Sigmoid colon (tissue), 6 donors: ENCODE measurements at regions not wholly inside any gene's neighbourhood (a gene's known extent, or its start where the extent isn't known, plus 50 kb on each side); places are given as distances from the start of the nearest gene placed in this dataset.

Experiments used
- DNase-seq: peaks from one replicate; pipeline ENCODE4 v3.0.0-alpha.2; 2019
- H3K27ac ChIP-seq, 4 donors: fragments of 200-600 bp; sonication (generic); one replicate each; pipeline ENCODE4 v1.5.1; 2016 to 2019; ENCODE audit warnings: mild to moderate bottlenecking in 1 of 4
- H3K27me3 ChIP-seq, 3 donors: fragments of 200-600 bp; sonication (generic); one replicate each; pipeline ENCODE4 v1.5.1; 2019; ENCODE audit warnings: mild to moderate bottlenecking in 1 of 3
- H3K36me3 ChIP-seq, 4 donors: fragments of 200-600 bp; sonication (generic); one replicate each; pipeline ENCODE4 v1.5.1; 2016 to 2019
- H3K4me1 ChIP-seq, 4 donors: fragments of 200-600 bp; sonication (generic); one replicate each; pipeline ENCODE4 v1.5.1; 2017 to 2019
- H3K4me3 ChIP-seq, 4 donors: fragments of 200-600 bp; sonication (generic); one replicate each; pipeline ENCODE4 v1.5.1; 2017 to 2019; ENCODE audit warnings: mild to moderate bottlenecking in 2 of 4, moderate library complexity in 1 of 4
- H3K9me3 ChIP-seq, 4 donors: fragments of 200-600 bp in 3 of 4; sonication (generic) in 3 of 4; one replicate each; pipeline versions ENCODE4 v1.5.1 to v1.6.1; 2013 to 2019
- EP300 ChIP-seq, 4 donors: sonication (generic); formaldehyde crosslinking; IDR thresholded peaks; one replicate each; pipeline ENCODE4 v1.6.1; 2017; ENCODE audit warnings: antibody characterized with exemption in 4 of 4
- POLR2A ChIP-seq, 2 donors: fragments of 450-650 bp; IDR thresholded peaks; one replicate each; pipeline ENCODE4 v1.6.1; 2016; ENCODE audit warnings: antibody characterized with exemption in 2 of 2, mild to moderate bottlenecking in 2 of 2, moderate library complexity in 2 of 2
- POLR2AphosphoS5 ChIP-seq, 4 donors: sonication (generic); formaldehyde crosslinking; IDR thresholded peaks; one replicate each; pipeline ENCODE4 v1.6.1; 2017; ENCODE audit warnings: antibody characterized with exemption in 4 of 4
- WGBS, 2 donors: extraction: QIAGEN DNeasy Blood & Tissue Kit; methylation state at CpG; one replicate each; pipeline ENCODE4 v1.1.7; 2013; 5-methylcytosine and 5-hydroxymethylcytosine counted together
- intact Hi-C: fragments of 100-400 bp; cut with DNase I; formaldehyde crosslinking; loops from one replicate; pipeline ENCODE4 v1.15.1; 2023
- TF ChIP-seq, protein P1 (sequence below), 4 experiments: fragments of 450-650 bp in 3 of 4; fragments of 200-600 bp in 1 of 4; IDR thresholded peaks; one replicate each; pipeline ENCODE4 v1.5.1; 2016 to 2019; ENCODE audit warnings: antibody characterized with exemption in 4 of 4, mild to moderate bottlenecking in 3 of 4, moderate library complexity in 2 of 4
- donor health status: healthy with polysubstance abuse.
- donor health status: healthy.

DNA sequence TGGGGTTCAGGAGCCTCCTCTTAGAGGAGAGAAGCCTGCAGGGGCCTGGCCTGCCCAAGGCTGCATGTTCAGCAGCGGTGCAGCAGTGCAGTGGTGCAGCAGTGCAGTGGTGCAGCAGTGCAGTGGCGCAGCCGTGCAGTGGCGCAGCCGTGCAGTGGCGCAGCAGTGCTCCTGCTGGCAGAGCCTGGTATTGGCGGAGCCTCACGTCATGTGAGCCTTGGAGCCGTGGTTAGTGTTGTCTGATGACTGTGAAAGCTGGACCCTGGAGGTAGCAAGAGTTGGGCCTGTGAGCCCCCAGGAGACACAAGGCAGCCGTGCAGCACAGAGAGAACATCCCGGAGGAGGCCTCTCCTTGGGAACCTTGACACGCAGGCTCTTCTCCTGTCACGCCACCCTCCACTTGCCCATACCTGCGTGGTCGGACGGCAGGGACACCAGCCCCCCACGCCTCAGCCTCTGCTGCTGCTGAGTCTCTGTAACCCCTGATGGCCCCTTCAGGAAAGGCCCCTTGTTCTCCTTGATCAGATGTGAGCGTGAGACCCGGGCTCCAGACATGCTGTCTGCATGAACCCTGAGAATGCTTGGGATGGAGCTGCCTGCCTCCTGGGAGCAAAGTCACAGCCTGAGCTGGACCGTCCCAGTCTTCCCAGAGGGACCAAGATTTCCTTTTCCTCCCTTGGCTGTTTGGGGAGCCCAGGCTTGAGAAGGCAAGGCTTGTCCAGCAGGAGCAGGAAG is 193.7 kb downstream of the KIF26A start:
- H3K9me3 ChIP-seq = peaks cover 0 to 10% (median 4%) of the 10 kb centered on the region in 4 donors
- H3K36me3 ChIP-seq = no peaks in the 10 kb centered on the region
- intact Hi-C loops = no loop called here
- H3K27ac ChIP-seq = no peak overlapping the region
- 93% methylated on average over 20 of the region's 20 CpGs for WGBS, 2 donors
- DNase-seq = no peak
- no peak overlapping the region for H3K4me3 ChIP-seq
- peaks cover 0 to 5% (median 0%) of the 10 kb centered on the region in 3 donors for H3K27me3 ChIP-seq
- no peaks in the 10 kb centered on the region for H3K4me1 ChIP-seq
- TF ChIP-seq POLR2AphosphoS5 (IDR thresholded peaks at IDR 0.05) = no peak
- TF ChIP-seq EP300 (IDR thresholded peaks at IDR 0.05) = no peak
- TF ChIP-seq, protein P1, sequence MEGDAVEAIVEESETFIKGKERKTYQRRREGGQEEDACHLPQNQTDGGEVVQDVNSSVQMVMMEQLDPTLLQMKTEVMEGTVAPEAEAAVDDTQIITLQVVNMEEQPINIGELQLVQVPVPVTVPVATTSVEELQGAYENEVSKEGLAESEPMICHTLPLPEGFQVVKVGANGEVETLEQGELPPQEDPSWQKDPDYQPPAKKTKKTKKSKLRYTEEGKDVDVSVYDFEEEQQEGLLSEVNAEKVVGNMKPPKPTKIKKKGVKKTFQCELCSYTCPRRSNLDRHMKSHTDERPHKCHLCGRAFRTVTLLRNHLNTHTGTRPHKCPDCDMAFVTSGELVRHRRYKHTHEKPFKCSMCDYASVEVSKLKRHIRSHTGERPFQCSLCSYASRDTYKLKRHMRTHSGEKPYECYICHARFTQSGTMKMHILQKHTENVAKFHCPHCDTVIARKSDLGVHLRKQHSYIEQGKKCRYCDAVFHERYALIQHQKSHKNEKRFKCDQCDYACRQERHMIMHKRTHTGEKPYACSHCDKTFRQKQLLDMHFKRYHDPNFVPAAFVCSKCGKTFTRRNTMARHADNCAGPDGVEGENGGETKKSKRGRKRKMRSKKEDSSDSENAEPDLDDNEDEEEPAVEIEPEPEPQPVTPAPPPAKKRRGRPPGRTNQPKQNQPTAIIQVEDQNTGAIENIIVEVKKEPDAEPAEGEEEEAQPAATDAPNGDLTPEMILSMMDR (IDR thresholded peaks at IDR 0.05) = no peak
- no peak for TF ChIP-seq POLR2A (IDR thresholded peaks at IDR 0.05)

DNA sequence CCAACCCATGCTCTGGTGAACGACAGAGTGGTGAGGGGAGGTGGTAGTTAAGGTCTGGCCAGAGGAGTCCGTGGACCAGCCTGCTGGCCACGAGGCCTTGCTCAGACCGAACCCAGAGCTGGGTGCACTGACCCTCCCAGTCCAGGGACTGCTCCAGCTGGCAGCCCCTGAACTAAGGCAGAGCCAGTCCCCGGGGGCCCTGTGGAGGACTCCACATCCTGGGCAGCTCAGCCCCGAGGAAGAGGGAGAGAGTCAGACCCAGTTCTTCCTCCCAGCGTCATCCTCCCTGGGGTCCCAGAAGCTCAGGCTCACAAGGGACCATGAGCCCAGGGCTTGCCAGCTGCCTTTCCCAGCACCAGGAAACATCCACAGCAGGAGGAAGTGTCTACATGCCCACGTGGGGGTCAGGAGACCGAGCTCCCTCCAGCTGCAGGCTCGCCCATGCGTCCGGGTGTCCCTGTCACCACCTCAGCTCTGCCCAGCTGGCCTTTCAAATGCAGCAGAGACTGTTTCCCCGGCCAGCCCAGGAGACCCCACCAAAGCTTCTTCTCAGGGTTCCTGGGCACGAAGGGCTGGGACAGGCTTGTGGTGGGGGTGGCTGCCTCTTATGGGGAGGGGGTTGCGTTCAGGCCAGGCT is 194.4 kb downstream of the KIF26A start:
- intact Hi-C loops = no loop called here
- TF ChIP-seq POLR2A (IDR thresholded peaks at IDR 0.05) (no peak), POLR2AphosphoS5 (IDR thresholded peaks at IDR 0.05) (no peak), EP300 (IDR thresholded peaks at IDR 0.05) (no peak)
- TF ChIP-seq, protein P1 (IDR thresholded peaks at IDR 0.05) = no peak
- H3K9me3 ChIP-seq = peaks cover 0 to 10% (median 4%) of the 10 kb centered on the region in 4 donors
- no peak overlapping the region for H3K27ac ChIP-seq
- no peaks in the 10 kb centered on the region for H3K36me3 ChIP-seq
- H3K4me3 ChIP-seq = no peak overlapping the region
- peaks cover 0 to 9% (median 0%) of the 10 kb centered on the region in 3 donors for H3K27me3 ChIP-seq
- peak; percentile 67 for DNase-seq
- no peaks in the 10 kb centered on the region for H3K4me1 ChIP-seq
- WGBS, 2 donors = 58 to 66% methylated on average over 15 of the region's 15 CpGs

DNA sequence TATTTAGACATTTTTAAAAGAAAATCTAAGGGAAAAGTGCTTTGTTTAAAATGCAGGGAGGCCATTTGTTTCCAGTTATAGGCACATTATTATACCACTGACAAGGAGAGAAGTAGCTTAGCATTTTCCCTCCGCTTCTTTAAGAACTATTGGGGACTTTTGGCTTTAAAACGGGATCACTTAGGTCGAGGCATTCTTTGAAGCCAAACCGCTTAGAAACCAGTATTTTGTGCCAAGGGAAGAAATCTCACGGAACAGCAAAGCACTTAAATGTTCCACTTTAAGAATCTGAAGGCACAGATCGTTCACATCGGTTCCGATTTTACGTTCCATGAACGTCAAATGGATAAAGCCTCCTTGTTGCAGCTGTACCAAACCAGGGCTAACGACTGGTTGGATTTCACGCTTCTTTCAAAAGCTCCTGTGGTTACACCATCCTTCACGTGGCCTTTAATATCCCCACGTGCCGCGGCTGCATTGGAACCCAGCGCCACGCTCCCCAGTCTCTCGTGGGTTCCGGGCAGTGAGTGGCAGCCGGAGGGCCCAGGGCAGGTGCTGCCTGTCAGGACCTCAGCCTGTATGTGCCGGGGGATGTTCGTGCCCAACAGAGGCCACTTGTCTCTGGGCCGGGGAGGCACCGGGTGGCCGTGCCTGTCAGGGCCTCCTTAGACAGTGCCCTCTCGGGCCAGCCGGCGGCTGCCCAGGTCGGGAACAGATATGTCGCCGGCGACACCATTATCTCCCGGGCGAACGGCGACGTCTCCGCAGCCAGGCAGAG is 195.4 kb downstream of the KIF26A start:
- Histone ChIP-seq H3K4me1 (no peaks in the 10 kb centered on the region), H3K36me3 (no peaks in the 10 kb centered on the region), H3K27ac (no peak overlapping the region), H3K27me3 (peaks cover 0 to 9% (median 0%) of the 10 kb centered on the region in 3 donors), H3K4me3 (no peak overlapping the region), H3K9me3 (peaks cover 0 to 13% (median 4%) of the 10 kb centered on the region in 4 donors)
- DNase-seq = no peak
- TF ChIP-seq POLR2AphosphoS5 (IDR thresholded peaks at IDR 0.05) = no peak
- TF ChIP-seq, protein P1 (IDR thresholded peaks at IDR 0.05) = no peak
- TF ChIP-seq POLR2A (IDR thresholded peaks at IDR 0.05) = no peak
- TF ChIP-seq EP300 (IDR thresholded peaks at IDR 0.05) = no peak
- intact Hi-C loops = no loop called here
- 86 to 92% methylated on average over 39 of the region's 39 CpGs for whole genome bisulfite sequencing, 2 donors

DNA sequence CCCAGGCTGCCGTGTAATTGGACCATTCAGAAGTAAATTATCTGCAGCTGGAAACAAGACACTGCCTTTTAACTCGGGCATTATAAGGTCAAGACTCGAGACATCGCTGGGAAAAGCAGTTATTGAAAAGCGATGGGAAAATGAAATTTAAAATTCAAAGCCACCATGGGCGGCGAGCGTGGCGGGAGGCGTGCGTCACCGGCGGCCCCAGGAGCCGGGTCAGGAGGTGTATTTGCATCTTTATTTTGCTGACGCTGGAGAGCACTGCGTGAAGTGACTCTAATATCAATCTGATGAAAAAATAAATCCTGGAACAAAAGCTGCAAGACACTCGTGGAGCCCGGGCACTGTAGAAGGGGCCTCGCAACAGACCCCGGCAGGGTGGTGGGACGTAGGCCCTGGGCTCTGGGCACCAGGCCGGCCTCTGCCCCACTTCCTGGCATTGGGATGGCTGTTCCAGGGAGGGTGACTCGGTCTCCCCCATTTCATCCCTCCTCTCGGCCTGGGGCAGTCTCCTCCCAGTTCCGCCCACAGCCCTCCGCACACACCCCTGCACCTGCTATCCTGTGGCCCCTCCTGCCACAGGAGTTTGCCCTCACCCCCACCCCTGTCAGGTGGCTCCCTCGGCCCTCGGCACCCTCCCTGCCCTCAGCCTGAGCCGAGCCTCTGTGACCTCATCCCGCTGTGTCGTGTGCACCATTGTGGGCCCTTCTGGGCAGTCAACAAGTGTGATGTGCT is 196.2 kb downstream of the KIF26A start:
- peaks cover 0 to 11% (median 4%) of the 10 kb centered on the region in 4 donors for H3K9me3 ChIP-seq
- H3K36me3 ChIP-seq = no peaks in the 10 kb centered on the region
- intact Hi-C loops = no loop called here
- H3K4me1 ChIP-seq = no peaks in the 10 kb centered on the region
- no peak overlapping the region for H3K27ac ChIP-seq
- WGBS, 2 donors = 86 to 90% methylated on average over 31 of the region's 31 CpGs
- H3K4me3 ChIP-seq = no peak overlapping the region
- H3K27me3 ChIP-seq = peaks cover 0 to 9% (median 0%) of the 10 kb centered on the region in 3 donors
- DNase-seq = no peak
- TF ChIP-seq POLR2A (IDR thresholded peaks at IDR 0.05) (no peak), EP300 (IDR thresholded peaks at IDR 0.05) (no peak)
